ENCODE measurements at regions not wholly inside any gene's neighbourhood (a gene's known extent, or its start where the extent isn't known, plus 50 kb on each side); places are given as distances from the start of the nearest gene placed in this dataset.

DNA sequence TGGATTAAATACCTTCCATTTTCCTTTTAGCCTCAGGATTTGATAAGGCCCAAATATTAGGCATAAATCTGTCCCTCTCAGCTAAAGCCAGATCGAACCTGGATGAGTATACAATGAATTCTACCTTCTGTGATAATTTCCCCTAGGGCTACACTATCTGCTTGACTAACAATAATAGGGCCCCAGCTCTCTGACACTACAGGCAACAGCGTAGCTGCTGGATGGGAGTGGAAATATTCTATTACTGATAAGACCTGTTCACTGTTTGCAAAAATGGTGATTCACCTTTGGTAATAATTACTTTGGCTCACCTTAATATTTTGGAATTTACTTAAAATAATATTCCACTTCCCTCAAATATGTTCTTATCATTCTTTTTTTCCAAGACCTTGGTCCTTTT, 644.2 kb upstream of the SEMA6A start:
- no peak for DNase-seq (ENCODE audit: low read depth)

DNA sequence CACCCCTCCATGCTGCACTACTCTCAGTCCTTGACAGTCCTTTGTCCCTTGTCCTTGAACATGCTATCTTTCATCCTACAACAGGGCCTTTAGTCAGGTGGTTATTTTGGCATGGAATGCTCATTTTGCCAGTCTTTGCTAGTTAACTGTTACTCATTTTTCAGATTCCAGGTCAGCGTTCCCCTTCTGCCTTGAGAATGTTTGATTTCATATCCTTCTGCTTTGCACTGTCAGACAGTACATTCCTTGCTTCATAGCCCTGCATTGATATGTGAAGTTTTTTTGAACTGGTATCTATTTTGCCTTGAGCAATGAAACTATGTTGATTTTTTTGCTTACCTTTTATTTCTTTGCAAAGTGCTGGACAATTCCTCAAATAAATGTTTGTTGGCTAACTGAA, 638.2 kb upstream of the SEMA6A start:
- no peak for DNase-seq (ENCODE audit: low read depth)

DNA sequence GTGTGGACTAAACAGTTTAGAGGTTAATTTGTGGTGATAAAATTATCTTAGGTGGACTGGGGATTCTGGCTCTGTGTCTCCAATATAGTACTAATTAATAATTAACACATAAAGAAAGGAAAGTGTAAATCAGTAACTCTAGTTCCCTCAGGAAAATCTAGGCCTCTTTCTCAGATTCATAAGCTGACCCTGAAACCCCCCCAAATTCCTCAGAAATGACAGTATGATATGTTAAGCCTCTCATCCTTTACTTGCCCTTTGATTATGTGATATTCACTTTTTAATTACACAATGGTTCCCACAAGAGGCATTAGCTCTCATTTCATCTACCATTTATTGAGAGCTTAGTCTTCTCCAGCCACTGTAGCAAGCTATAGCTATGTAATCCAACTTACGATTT, 636.2 kb upstream of the SEMA6A start:
- no peak for DNase-seq (ENCODE audit: low read depth)

DNA sequence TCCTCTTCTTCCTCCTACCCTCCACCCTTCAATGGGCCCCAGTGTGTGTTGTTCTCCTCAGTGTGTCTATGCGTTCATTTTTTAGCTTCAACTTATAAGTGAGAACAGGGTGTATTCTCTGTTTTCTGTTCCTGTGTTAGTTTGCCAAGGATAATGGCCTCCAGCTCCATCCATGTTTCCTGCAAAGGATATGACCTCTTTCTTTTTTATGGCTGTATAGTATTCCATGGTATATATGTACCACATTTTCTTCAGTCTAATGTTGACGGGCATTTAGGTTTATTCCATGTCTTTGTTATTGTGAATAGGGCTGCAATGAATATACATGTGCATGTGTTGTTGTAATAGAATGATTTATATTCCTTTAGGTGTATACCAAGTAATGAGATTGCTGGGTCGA, 634.9 kb upstream of the SEMA6A start:
- no peak for DNase-seq (ENCODE audit: low read depth)

DNA sequence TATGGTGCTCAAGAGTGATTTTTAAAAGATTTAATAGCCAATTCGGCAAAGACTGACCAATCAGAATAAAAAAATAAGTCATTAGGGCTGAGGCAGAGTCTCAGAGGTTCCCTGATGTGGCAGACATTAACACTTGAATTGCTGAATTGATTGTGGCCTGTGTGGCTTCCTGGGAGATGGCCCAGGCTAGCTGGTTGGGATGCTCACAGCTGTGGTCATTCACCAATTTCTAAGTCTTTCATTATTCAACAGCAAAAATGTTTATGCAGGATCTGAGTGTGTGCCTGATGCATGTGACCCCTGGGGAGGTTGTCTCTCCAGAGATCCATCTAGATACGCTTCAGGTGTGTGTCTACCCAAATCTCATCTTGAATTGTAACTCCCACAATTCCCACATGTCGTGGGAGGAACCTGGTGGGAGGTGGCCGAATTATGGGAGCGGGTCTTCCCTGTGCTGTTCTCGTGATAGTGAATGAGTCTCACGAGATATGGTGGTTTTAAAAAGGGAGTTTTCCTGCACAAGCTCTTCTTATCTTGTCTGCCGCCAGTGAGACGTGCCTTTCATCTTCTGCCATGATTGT, 632.6 kb upstream of the SEMA6A start:
- DNase-seq (ENCODE audit: low read depth) = no peak

DNA sequence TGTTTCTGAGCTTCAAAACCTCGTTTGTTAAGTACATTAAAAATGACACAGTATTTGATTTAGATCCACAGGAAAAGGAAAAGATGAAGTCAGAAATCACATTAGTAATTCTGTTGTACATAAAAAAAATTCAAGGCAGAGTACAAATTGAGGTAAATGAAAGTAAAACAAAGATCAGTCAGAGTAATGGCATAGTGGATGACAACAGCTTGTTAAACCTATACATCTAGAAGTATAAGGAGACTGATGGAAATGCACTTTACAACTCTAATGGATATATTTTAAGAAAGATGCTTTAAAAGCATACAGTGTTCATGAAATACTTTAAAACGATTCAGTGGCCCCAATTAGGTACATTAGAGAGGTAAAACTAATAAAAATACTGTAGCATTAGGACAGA, 631.3 kb upstream of the SEMA6A start:
- no peak for DNase-seq (ENCODE audit: low read depth)

DNA sequence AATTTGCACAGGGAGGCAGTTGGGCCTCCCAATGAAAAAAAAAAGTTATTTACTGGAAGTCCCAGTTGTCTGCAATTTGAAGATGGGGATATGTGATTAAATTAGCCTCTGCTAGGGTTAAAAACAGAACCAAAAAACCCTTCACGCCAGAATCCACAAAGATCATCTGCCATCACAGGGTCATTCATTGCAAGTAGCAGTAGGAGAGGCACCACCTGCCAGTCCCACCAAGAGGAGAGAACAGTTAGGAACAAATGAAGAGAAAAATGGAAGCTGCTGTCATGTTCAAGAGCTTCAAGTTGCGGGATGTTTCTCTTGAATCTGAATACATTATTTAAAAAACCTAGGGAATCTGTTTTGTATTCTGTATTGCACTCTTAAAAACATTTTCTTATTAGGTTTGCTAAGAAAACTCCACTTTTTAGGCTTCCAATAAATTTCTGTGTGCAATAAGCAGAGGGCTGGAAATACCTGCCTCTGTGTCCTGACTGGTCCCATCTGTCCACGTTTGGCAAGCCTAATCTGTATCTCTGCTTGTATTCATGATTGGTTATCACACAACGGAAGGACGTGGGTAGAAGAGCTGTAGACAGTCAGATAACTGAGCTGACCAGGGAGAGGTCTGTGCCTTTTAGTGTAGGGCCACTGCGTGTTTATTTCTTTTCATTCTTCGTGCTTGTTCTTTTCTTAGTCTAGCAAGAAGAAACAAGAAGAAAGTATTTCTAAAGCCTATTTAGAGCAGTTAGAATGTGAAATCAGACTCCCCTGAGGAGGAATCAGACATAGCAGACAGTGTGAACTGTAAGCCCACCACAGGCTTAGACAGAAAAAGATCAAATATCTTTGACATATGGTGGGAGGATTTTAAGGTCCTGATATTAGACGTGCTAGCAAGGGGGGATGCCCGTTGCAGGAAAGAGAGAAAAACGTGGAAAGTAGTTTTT, 630.6 kb upstream of the SEMA6A start:
- DNase-seq (ENCODE audit: low read depth) = no peak

DNA sequence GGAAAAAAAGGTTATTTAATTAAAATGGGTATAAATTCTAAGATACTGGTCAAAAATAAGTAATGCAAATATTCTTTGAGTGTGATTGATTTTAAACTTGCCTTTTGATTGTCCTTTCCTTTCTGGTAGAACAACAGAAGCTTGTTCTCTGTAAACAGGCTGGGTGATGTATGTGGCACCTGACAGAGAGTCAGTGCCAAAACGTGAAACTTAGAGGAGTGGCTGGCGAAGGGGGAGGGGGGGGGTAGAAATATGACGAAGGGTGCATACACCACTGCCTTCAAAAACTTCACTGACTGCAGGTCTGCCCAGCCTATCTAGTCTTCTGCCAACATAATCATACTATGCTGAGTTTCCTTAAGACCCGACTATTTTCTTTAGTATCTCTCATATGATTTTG, 629.8 kb upstream of the SEMA6A start:
- DNase-seq (ENCODE audit: low read depth) = no peak

DNA sequence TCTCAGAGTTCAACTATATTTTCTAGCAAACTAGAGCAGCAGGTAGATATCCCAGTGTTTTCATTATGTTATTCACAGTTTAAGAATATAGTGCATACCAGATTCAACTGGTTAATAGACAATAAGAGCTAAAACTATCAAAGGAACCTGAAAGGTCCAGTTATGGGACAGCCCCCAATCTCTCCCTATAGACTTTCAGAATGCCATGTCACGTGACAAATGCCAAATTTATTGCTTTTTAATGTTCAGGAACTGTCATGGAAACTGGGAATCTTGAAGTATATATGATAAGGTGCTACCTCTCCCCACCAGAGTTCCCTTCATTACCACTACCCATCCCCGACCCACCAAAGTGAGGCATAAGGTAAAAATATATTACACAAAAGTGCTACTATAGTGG, 629.0 kb upstream of the SEMA6A start:
- DNase-seq (ENCODE audit: low read depth) = no peak

DNA sequence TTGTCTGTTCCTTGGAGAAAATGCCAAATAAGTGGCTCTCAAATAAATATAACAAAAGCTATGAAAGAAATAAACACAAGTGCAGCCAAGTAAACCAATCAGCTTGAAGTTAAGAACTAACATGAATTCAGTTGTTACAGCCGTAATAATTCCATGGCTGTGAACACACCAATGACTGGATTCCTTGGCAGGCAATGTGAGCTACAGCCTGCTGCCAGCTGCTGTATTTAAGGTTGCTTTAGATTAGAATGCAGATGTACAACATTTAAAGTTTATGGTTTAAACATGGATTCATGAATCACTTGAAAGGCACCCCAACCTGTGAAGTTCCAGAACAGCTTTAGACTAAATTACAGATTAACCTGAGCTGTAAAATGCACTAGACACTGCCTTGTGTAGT, 626.4 kb upstream of the SEMA6A start:
- DNase-seq (ENCODE audit: low read depth) = no peak

DNA sequence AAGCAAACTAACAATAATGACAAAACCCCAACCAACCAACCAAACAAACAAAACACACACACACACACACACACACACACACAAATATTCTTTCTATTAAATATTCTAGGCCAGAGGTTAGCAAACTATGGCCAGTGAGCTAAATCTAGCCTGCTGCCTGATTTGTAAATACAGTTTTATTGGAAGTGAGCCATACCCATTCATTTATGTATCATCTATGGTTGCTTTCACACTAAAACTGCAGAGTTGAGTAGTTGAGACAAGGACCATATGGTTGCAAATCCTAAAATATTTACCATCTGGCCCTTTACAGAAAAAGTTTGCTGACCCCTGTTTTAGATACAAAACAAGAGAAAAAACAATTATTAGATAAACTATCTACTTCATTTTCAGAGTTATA, 620.5 kb upstream of the SEMA6A start:
- no peak for DNase-seq (ENCODE audit: low read depth)

DNA sequence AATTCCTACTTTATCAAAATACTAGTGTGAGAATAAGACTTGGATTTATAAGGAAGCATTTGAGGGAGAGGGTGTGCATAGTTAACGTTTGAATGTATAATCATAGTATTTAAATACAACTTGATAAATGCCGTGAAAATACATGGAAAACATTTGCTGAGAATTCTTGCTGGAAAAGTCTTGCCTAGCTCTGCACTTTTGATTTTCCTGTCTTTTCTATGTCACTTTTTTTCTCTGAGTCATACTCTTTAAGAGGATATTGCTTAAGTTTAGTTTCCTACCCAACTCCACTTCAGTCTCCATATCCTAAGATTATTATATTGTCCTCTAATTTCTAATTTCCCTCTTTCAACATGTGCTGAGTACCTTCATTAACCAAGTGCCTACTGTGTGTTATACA, 616.6 kb upstream of the SEMA6A start:
- no peak for DNase-seq (ENCODE audit: low read depth)

DNA sequence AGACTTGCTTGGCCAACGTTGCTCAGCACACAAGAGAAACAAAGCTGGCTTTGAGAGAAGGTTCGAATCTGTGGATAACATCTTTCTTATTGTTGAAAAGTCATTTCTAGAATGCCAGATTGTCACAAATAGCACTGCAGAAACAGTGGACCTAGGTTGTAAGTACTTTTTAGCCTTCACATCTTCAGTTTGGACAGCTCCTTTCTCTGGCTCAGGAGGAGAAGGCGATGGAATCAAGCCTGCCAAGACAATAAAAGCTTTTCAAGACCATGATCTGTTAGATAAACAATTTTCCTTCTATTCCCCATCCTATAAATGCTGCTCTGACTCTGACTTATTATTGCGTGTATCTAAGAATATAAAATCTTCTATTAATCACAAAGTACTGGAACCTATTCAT, 615.2 kb upstream of the SEMA6A start:
- no peak for DNase-seq (ENCODE audit: low read depth)

DNA sequence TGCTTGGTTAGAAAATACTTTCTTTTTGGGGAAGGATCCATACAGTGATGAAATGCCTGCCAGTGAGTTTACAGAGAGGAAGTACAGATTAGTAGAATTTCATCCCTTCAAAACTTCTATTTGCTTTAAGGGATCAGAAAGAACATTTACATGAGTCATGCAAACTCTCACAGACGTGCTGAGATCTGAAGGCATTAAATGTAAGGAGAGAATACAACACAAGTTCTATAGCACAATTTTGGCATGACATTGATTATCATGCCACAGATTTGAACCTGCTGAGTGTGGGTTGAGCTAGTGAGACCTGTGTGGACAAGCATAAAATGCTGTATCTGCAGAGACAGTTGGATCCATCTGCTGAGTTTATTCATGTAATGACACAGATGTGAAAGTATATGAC, 613.6 kb upstream of the SEMA6A start:
- no peak for DNase-seq (ENCODE audit: low read depth)

DNA sequence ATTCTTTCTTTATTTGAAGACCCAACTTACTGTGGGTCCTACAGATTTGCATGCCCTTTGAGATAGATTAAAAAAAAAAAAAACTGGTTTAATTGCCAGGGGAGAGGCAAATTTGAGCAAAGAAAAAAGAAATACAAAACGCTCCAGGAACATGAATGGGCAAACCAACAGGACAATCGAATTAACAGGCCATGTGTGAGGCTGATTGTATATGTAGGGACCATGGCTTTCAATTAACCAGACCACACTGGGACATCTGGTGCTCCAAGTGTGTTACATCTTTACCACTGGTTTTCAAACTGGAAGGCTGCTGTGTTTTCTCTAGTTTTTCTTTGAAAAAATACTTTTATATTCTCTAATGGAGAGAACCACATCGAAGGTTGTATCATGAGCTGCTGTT, 612.1 kb upstream of the SEMA6A start:
- DNase-seq (ENCODE audit: low read depth) = no peak

DNA sequence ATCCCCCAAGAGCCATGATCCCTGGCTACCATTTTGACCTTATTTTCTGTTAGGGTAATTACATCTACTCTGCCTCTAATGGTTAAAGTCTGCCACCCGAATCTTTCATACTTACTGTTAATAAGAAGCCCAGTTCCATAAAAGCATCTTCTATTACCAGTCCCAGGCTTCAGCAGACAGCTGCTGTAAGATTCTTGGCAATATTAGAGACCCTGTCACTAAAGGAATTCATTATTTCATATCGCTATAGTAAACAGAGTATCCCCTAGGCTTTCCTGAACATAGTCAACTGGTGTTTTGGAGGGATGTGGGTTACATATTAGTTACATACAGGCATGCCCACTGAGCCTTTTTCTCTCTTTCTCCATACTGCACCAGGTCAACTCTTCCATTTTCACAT, 608.7 kb upstream of the SEMA6A start:
- no peak for DNase-seq (ENCODE audit: low read depth)

DNA sequence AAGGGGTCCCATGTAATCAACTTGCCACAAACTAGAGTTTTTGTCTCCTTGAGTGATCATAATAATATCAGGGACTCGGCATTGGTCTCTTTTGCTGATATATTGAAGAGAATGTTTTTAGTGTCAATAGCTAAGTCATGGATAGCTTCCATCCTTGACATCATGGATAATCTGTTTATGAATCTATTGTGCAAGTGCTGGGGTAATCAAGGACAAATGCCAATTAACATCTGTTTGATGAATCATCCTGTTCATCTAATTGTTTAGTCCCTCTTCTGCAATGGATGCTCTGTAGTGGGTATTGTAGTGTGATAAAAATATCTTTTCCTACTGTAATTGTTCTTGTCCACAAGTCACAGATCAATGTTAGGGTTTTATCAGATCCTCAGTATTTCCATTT, 607.5 kb upstream of the SEMA6A start:
- DNase-seq (ENCODE audit: low read depth) = no peak

DNA sequence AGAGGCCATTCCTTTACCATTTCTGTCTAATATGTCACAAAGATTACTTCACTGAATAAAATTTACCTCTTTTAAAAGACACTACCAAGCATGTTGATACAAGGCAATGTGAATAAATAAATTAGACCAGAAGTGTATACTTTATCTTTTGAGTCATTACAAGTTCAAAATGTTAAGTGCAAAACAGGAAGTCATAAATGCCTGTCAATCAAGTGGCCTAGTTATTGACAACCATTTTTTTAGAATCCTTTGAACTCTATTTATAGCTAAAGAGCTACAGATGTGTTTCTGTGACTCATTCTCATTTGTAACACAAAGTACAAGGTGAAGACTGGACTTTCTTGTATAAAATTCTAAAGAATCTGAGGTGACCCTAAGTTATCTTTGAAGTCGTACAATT, 602.7 kb upstream of the SEMA6A start:
- DNase-seq (ENCODE audit: low read depth) = no peak

DNA sequence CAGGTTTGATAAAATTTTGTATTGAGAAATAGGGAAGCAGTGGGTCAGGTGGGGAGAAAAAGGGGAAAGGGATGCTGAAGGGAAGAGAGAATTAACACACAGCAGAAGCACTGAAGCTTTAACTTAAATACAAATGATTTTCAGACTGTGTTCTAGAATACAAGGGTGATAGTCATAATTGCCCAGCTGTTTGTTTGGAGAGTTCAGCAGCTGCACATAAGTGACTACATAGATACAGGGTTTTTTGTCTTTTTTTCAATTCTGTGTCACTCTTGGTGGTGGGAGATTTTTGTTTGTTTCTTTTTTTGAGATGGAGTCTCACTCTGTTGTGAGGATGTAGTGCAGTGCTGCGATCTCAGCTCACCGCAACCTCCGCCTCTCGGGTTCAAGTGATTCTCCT, 590.4 kb upstream of the SEMA6A start:
- no peak for DNase-seq (ENCODE audit: low read depth)

DNA sequence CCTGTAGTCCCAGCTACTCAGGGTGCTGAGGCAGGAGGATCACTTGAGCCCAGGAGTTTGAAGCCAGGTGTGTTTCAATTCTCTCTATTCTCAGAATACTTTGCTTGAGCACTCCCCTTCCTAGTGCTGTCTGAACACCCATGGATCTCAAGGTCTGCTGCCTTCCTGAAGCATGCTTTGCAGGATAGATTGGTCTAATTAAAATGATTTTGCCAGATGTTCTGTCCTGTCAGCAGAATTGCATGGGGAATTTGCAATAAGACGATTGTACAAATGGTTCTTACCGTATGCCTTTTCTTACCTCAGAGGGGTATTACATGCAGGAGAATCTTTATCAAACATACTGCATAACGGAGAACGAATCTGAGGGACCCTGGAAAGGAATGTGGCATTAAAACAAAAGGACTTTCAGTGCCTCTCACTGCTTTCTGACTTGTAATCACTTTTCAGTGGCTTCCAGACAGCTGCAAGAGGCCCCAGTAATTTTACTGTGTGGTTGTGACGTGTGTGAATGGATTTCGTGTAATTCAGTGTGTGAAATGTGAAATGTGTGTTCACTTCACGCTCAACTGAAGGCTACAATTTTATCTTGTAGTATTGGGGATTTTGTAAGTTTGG, 587.2 kb upstream of the SEMA6A start:
- no peak for DNase-seq (ENCODE audit: low read depth)

DNA sequence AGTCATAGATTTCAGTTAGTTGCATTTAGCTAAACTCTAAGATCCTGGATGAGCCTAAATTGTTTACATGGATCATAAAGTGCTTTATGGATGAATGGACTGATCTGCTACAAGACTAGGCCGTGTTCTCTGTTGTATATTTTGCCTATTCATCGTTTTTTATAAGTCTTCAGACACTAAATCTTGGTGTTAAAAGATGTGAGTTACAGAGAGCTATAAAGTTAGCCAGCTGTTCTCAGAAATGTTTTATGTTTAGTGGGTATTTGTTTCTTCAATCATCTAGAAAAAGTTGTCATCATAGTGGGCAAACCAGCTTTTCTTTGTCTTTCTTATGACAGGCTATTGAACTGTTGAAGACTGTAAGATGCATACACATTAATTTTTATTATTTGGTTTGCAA, 585.8 kb upstream of the SEMA6A start:
- DNase-seq (ENCODE audit: low read depth) = no peak

DNA sequence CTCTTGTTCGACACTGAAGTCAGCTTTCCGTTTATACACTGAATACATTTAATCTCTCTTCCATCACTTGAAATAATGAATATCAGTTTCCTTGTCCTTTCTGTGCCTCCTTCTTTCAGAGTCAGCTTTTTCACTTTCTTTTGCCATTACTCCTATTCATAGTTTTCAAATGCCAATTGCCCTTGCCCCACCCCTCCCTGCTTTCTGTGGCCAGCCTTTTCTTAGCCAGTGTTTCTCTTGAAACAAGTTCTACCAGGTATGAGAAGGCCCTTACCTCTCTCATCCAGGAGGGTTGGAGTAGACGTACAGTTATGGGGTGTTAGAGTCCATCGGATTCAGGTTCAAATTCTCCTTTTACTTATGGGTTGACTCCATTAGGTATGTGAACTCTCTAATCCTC, 574.7 kb upstream of the SEMA6A start:
- DNase-seq (ENCODE audit: low read depth) = no peak

DNA sequence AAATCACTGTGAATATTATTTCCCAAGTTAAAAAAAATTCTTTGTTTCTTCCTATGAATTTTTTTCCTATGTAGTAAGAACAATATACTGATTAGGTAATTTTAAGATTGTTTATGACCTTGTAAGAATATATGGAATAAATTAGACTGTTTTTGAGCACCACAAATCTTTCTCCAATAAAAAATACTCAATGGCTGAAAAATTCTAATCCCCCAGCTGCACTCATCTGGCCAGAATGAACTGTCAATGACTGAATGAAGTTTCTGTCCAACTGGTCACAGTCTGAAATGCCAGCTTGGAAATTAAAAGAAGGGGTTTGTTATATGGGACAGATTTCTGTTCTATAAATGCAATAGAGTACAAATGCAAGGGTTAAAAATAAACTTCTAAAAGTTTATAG, 569.5 kb upstream of the SEMA6A start:
- no peak for DNase-seq (ENCODE audit: low read depth)

DNA sequence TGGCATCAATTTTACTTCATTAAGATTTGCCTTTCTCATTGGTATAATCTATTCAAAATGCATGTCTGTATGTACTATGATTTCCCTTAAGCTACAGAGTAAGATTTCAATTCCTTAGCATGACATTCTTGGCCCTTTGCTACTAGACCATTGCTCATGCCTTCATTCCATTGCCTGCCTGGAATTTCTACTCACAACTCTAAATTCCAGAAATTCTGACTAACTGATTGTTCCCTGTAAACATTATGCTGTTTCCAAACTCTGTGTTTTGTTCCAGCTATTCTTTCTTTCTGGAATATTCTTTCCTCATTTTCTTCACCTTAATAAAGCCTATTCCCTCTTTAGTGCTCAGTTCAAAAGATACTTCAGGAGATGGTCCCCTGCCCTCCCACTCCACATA, 568.8 kb upstream of the SEMA6A start:
- DNase-seq (ENCODE audit: low read depth) = no peak
